Endothelial cell of umbilical vein (primary cell): ENCODE measurements at regions not wholly inside any gene's neighbourhood (a gene's known extent, or its start where the extent isn't known, plus 50 kb on each side); places are given as distances from the start of the nearest gene placed in this dataset.

Experiments
- GATA2 ChIP-seq: IDR thresholded peaks from 2 replicates; pipeline ENCODE4 v1.7.0; 2011; ENCODE audit warnings: low read depth, mild to moderate bottlenecking, moderate library complexity, mixed read lengths, low read length; ENCODE audit not compliant: insufficient read length, insufficient read depth
- TF ChIP-seq, protein P1 (sequence below), 2 donors: IDR thresholded peaks; 1 replicate in 1 of 2; 2 replicates in 1 of 2; pipeline ENCODE4 v1.5.1; 2011; ENCODE audit warnings: low read length in 2 of 2, mild to moderate bottlenecking in 2 of 2, moderate library complexity in 2 of 2, control low read depth in 1 of 2, inconsistent platforms in 1 of 2, low read depth in 1 of 2; ENCODE audit not compliant: insufficient read depth in 1 of 2; ENCODE audit errors: extremely low read depth in 1 of 2

DNA sequence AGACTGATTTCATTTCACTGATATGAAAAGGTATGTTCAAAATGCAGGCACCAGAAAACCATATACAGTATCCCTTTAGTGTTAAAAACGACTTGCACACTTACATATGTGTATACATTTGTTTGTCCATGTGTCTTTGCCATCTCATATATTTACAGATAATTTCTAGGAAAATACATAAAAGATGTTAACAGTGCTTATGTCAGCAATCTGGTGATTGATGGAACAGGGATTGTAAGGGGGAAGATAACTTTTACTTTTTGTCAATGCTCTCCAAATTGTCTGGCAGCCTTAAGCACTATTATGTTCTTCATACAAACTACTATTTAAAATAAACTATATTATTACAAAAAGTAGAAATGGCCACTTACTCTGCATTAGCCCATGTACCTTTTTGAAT is 238.5 kb upstream of the DEFB112 start:
- TF ChIP-seq, protein P1, sequence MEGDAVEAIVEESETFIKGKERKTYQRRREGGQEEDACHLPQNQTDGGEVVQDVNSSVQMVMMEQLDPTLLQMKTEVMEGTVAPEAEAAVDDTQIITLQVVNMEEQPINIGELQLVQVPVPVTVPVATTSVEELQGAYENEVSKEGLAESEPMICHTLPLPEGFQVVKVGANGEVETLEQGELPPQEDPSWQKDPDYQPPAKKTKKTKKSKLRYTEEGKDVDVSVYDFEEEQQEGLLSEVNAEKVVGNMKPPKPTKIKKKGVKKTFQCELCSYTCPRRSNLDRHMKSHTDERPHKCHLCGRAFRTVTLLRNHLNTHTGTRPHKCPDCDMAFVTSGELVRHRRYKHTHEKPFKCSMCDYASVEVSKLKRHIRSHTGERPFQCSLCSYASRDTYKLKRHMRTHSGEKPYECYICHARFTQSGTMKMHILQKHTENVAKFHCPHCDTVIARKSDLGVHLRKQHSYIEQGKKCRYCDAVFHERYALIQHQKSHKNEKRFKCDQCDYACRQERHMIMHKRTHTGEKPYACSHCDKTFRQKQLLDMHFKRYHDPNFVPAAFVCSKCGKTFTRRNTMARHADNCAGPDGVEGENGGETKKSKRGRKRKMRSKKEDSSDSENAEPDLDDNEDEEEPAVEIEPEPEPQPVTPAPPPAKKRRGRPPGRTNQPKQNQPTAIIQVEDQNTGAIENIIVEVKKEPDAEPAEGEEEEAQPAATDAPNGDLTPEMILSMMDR (IDR thresholded peaks at IDR 0.05; ENCODE audit: extremely low read depth in 1 of 2, insufficient read depth in 1 of 2, low read depth in 1 of 2, low read length in 2 of 2), result no peak
- TF ChIP-seq GATA2, result no peak
